Astrocyte of the cerebellum (primary cell): ENCODE measurements at regions not wholly inside any gene's neighbourhood (a gene's known extent, or its start where the extent isn't known, plus 50 kb on each side); places are given as distances from the start of the nearest gene placed in this dataset.

Experiments used
- DNase-seq: peaks from one replicate; pipeline ENCODE4 v3.0.0-alpha.2; 2011; ENCODE audit warnings: low read depth
- H3K4me3 ChIP-seq: 2 replicates; pipeline ENCODE4 v1.5.1; 2011; ENCODE audit warnings: mild to moderate bottlenecking, low read depth, low read length, moderate library complexity
- CTCF ChIP-seq: IDR thresholded peaks from 2 replicates; pipeline ENCODE4 v1.5.1; 2012; ENCODE audit warnings: low read length, low read depth, moderate library complexity, mild to moderate bottlenecking; ENCODE audit errors: missing control alignments
- in situ Hi-C: cut with HindIII; loops from 2 replicates; pipeline ENCODE4 v1.10.0; 2017; ENCODE audit warnings: low sequenced_read_pairs

- TF ChIP-seq CTCF: no peak
- no peak for DNase-seq
- no peak overlapping the region for H3K4me3 ChIP-seq
- in situ Hi-C loops: no loop called here
These were observed 67.9 kb upstream of the GLS start for GRCh38 chr2:190812506-190813294.

DNA sequence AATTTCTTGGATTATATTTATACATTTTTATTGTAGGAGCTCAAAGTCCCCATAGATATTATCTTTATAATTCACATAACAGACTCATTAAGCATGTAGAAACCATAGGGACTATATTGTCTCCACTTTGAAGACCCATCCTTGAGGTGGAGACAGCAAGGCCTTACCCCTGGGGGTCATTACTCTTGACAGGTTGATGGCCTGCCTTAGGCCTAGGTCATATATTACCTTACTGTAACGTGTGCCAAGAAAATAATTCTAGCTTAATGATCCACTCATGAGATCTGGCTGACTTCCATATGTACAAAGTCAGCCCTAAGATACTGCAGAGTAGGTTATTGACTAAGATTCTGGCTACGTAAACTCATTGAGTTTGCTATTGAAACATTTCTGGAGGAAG, 65.4 kb upstream of the GLS start:
- in situ Hi-C loops: no loop called here
- no peak for DNase-seq
- no peak for TF ChIP-seq CTCF
- H3K4me3 ChIP-seq: no peak overlapping the region

- TF ChIP-seq CTCF: no peak
- no peak overlapping the region for H3K4me3 ChIP-seq
- DNase-seq: no peak
- in situ Hi-C loops: no loop called here
These were observed 63.5 kb upstream of the GLS start for GRCh38 chr2:190817082-190817481.

DNA sequence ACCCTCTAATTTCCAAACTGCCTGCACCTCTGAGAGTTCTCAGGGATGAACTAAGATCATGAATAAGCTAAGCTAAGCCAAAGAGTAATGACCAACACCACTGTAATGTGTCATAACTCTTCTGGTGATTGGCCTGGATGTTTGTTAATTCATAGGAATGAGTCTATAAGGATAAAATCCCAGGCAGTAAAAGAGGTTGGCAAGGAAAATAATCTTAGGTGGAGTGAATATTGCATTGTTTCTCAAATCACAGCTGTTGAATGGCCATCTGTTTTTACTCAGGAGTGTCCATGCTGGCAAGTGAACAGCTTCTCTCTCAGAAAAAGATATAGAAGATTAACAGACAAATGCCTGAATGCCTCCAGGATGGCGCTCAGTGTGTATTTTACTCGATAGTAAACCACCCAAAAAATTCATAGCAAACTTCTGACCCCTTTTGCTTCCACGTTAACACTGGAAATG, 60.8 kb upstream of the GLS start:
- in situ Hi-C loops: no loop called here

GRCh38 chr2:190820416-190820815, 60.2 kb upstream of the GLS start:
- DNase-seq: no peak
- in situ Hi-C loops: no loop called here
- no peak overlapping the region for H3K4me3 ChIP-seq
- TF ChIP-seq CTCF: no peak

More for the DNA sequence above, 60.8 kb upstream of the GLS start:
- DNase-seq: no peak
- no peak for TF ChIP-seq CTCF
- no peak overlapping the region for H3K4me3 ChIP-seq

GRCh38 chr2:190822043-190822442, 58.6 kb upstream of the GLS start:
- DNase-seq: no peak
- no peak overlapping the region for H3K4me3 ChIP-seq
- TF ChIP-seq CTCF: no peak
- in situ Hi-C loops: no loop called here
